T-cell (primary cell): ENCODE measurements at regions not wholly inside any gene's neighbourhood (a gene's known extent, or its start where the extent isn't known, plus 50 kb on each side); places are given as distances from the start of the nearest gene placed in this dataset.

Source experiments
- ATAC-seq, 4 experiments: fragments of 200-7000 bp in 3 of 4; fragments of 150-1000 bp in 1 of 4; cut with Tn5 transposase; replicated peaks in 1 of 4; 1 replicate in 3 of 4; 2 replicates in 1 of 4; pipeline ENCODE4 v1.10.0; 2021; ENCODE audit warnings: moderate library complexity in 3 of 4, mild to moderate bottlenecking in 2 of 4, moderate number of reproducible peaks in 1 of 4
- CTCF ChIA-PET, 2 donors: fragments of 300-600 bp; sonication (Branson Sonifier 250); formaldehyde crosslinking; loops; one replicate each; lab custom pipeline; 2022; ENCODE audit warnings: antibody characterized with exemption in 2 of 2; lab: Charles Lee
- POLR2A ChIA-PET, 2 donors: fragments of 300-600 bp; sonication (Branson Sonifier 250); formaldehyde crosslinking; loops; one replicate each; lab custom pipeline; 2022; ENCODE audit warnings: antibody characterized with exemption in 2 of 2; lab: Charles Lee
- DNase-seq, 35 experiments: peaks; one replicate each; pipeline versions ENCODE4 v3.0.0 to v3.0.0-alpha.2; 2013 to 2023
- H3K27ac ChIP-seq: one replicate; pipeline ENCODE4 v1.5.1; 2013; ENCODE audit warnings: low read length
- H3K27me3 ChIP-seq, 2 experiments: replicated peaks in 1 of 2; 1 replicate in 1 of 2; 2 replicates in 1 of 2; pipeline versions ENCODE4 v1.6.1 to v1.7.0; 2013; ENCODE audit warnings: low read length in 1 of 2, mixed read lengths in 1 of 2; ENCODE audit not compliant: control insufficient read depth in 2 of 2, insufficient read depth in 2 of 2; ENCODE audit errors: extremely low read depth in 1 of 2
- H3K36me3 ChIP-seq, 2 donors: 1 replicate in 1 of 2; 2 replicates in 1 of 2; pipeline versions ENCODE4 v1.6.1 to v1.7.0; 2013; ENCODE audit warnings: low read length in 1 of 2; ENCODE audit not compliant: control insufficient read depth in 2 of 2, insufficient read depth in 1 of 2; ENCODE audit errors: extremely low read depth in 1 of 2
- H3K4me1 ChIP-seq, 2 experiments: 1 replicate in 1 of 2; 2 replicates in 1 of 2; pipeline versions ENCODE4 v1.6.1 to v1.7.0; 2013; ENCODE audit warnings: low read length in 2 of 2, mixed read lengths in 1 of 2; ENCODE audit not compliant: insufficient read depth in 2 of 2, control insufficient read depth in 1 of 2; ENCODE audit errors: extremely low read depth in 1 of 2
- H3K4me3 ChIP-seq, 2 donors: 1 replicate in 1 of 2; 2 replicates in 1 of 2; pipeline versions ENCODE4 v1.5.1 to v1.7.0; 2013; ENCODE audit warnings: mild to moderate bottlenecking in 2 of 2, low read length in 1 of 2, moderate library complexity in 1 of 2; ENCODE audit not compliant: control insufficient read depth in 1 of 2; ENCODE audit errors: extremely low read depth in 1 of 2
- H3K9me3 ChIP-seq: 2 replicates; pipeline ENCODE4 v1.7.0; 2013
- H3K27ac Mint-ChIP-seq, 2 donors: one replicate each; pipeline ENCODE4 v1.8.0; 2020 to 2021; ENCODE audit warnings: mild to moderate bottlenecking in 2 of 2, mixed read lengths in 2 of 2
- H3K27me3 Mint-ChIP-seq, 2 donors: one replicate each; pipeline ENCODE4 v1.8.0; 2021 to 2022; ENCODE audit warnings: mixed read lengths in 2 of 2
- H3K36me3 Mint-ChIP-seq: one replicate; pipeline ENCODE4 v1.8.0; 2021; ENCODE audit warnings: mixed read lengths
- H3K4me1 Mint-ChIP-seq, 3 donors: one replicate each; pipeline ENCODE4 v1.8.0; 2020 to 2022; ENCODE audit warnings: mixed read lengths in 3 of 3, mild to moderate bottlenecking in 1 of 3
- H3K4me3 Mint-ChIP-seq, 3 donors: one replicate each; pipeline ENCODE4 v1.8.0; 2020 to 2022; ENCODE audit warnings: mild to moderate bottlenecking in 3 of 3, mixed read lengths in 3 of 3, moderate library complexity in 3 of 3
- H3K9me3 Mint-ChIP-seq, 3 donors: one replicate each; pipeline ENCODE4 v1.8.0; 2020 to 2022; ENCODE audit warnings: mixed read lengths in 3 of 3
- WGBS: methylation state at CpG from one replicate; pipeline ENCODE4 v1.1.5; 2013; ENCODE audit warnings: missing lambda C conversion rate; ENCODE audit not compliant: insufficient coverage; 5-methylcytosine and 5-hydroxymethylcytosine counted together

- Histone ChIP-seq H3K27me3 (no peaks in the 10 kb centered on the region), H3K36me3 (no peaks in the 10 kb centered on the region), H3K27ac (no peak overlapping the region), H3K4me1 (no peaks in the 10 kb centered on the region), H3K9me3 (no peaks in the 10 kb centered on the region), H3K4me3 (no peak overlapping the region)
- CTCF ChIA-PET, result no interaction called here
- ATAC-seq (no peak), DNase-seq (no peak)
- POLR2A ChIA-PET, result interaction anchor here (0.6 kb wide), 3 partner anchors 24 to 667 kb away, joined by 3 to 6 read pairs (median 4); no protein-coding TSS in a partner anchor
- no peak overlapping the region for H3K4me3 Mint-ChIP-seq
- 88% methylated on average over 2 of the region's 4 CpGs for WGBS
- H3K36me3 Mint-ChIP-seq, result no peaks in the 10 kb centered on the region
- H3K27ac Mint-ChIP-seq, result no peak overlapping the region
- H3K9me3 Mint-ChIP-seq, result peaks cover 0 to 5% (median 0%) of the 10 kb centered on the region in 3 donors
- no peaks in the 10 kb centered on the region for H3K27me3 Mint-ChIP-seq
- no peaks in the 10 kb centered on the region for H3K4me1 Mint-ChIP-seq
Measured at GRCh38 chr2:207260947-207261346, 95.2 kb upstream of the KLF7 start.

- Mint-ChIP-seq H3K27me3 (no peaks in the 10 kb centered on the region), H3K27ac (no peak overlapping the region), H3K4me3 (no peak overlapping the region), H3K9me3 (peaks cover 0 to 5% (median 0%) of the 10 kb centered on the region in 3 donors), H3K4me1 (no peaks in the 10 kb centered on the region), H3K36me3 (no peaks in the 10 kb centered on the region)
- H3K36me3 ChIP-seq, result no peaks in the 10 kb centered on the region
- DNase-seq (no peak), ATAC-seq (no peak)
- WGBS, result 86% methylated on average over 2 of the region's 2 CpGs
- CTCF ChIA-PET, result no interaction called here
- H3K4me1 ChIP-seq, result no peaks in the 10 kb centered on the region
- no peak overlapping the region for H3K4me3 ChIP-seq
- H3K9me3 ChIP-seq, result no peaks in the 10 kb centered on the region
- H3K27me3 ChIP-seq, result no peaks in the 10 kb centered on the region
- POLR2A ChIA-PET, result interaction anchor here in 1 of 2 donors (0.6 kb wide), 1 partner anchor 165 kb away, joined by 3 read pairs; no protein-coding TSS in a partner anchor
- no peak overlapping the region for H3K27ac ChIP-seq
Measured at GRCh38 chr2:207264310-207264709, 98.6 kb upstream of the KLF7 start.

GRCh38 chr2:207265332-207265731 is 99.6 kb upstream of the KLF7 start:
- WGBS, result 54% methylated on average over 2 of the region's 2 CpGs
- H3K9me3 Mint-ChIP-seq, result peaks cover 0 to 5% (median 0%) of the 10 kb centered on the region in 3 donors
- no peak overlapping the region for H3K4me3 Mint-ChIP-seq
- H3K27me3 Mint-ChIP-seq, result no peaks in the 10 kb centered on the region
- H3K27ac Mint-ChIP-seq, result no peak overlapping the region
- Histone ChIP-seq H3K36me3 (no peaks in the 10 kb centered on the region), H3K27ac (no peak overlapping the region), H3K27me3 (no peaks in the 10 kb centered on the region), H3K4me3 (no peak overlapping the region), H3K4me1 (no peaks in the 10 kb centered on the region), H3K9me3 (no peaks in the 10 kb centered on the region)
- H3K36me3 Mint-ChIP-seq, result no peaks in the 10 kb centered on the region
- H3K4me1 Mint-ChIP-seq, result no peaks in the 10 kb centered on the region
- DNase-seq (no peak), ATAC-seq (no peak)
- ChIA-PET CTCF (no interaction called here), POLR2A (no interaction called here)

- Histone ChIP-seq H3K4me3 (no peak overlapping the region), H3K36me3 (no peaks in the 10 kb centered on the region), H3K9me3 (no peaks in the 10 kb centered on the region), H3K27ac (no peak overlapping the region), H3K27me3 (no peaks in the 10 kb centered on the region), H3K4me1 (no peaks in the 10 kb centered on the region)
- CTCF ChIA-PET, result no interaction called here
- DNase-seq (no peak), ATAC-seq (no peak)
- H3K27ac Mint-ChIP-seq, result no peak overlapping the region
- POLR2A ChIA-PET, result no interaction called here
- peaks cover 0 to 5% (median 0%) of the 10 kb centered on the region in 3 donors for H3K9me3 Mint-ChIP-seq
- no peaks in the 10 kb centered on the region for H3K36me3 Mint-ChIP-seq
- H3K4me3 Mint-ChIP-seq, result no peak overlapping the region
- WGBS, result 58% methylated on average over 4 of the region's 6 CpGs
- H3K4me1 Mint-ChIP-seq, result no peaks in the 10 kb centered on the region
- H3K27me3 Mint-ChIP-seq, result no peaks in the 10 kb centered on the region
Measured at GRCh38 chr2:207265869-207266268, 100.1 kb upstream of the KLF7 start.

GRCh38 chr2:207266648-207267047 is 100.9 kb upstream of the KLF7 start:
- Histone ChIP-seq H3K4me1 (no peaks in the 10 kb centered on the region), H3K27ac (no peak overlapping the region), H3K4me3 (no peak overlapping the region), H3K9me3 (no peaks in the 10 kb centered on the region), H3K36me3 (no peaks in the 10 kb centered on the region), H3K27me3 (no peaks in the 10 kb centered on the region)
- POLR2A ChIA-PET, result interaction anchor here in 1 of 2 donors (0.6 kb wide), 1 partner anchor 17 kb away, joined by 6 read pairs; no protein-coding TSS in a partner anchor
- Mint-ChIP-seq H3K27me3 (no peaks in the 10 kb centered on the region), H3K36me3 (no peaks in the 10 kb centered on the region), H3K4me1 (no peaks in the 10 kb centered on the region), H3K9me3 (peaks cover 0 to 5% (median 0%) of the 10 kb centered on the region in 3 donors), H3K4me3 (no peak overlapping the region), H3K27ac (no peak overlapping the region)
- DNase-seq (no peak), ATAC-seq (no peak)
- WGBS, result 100% methylated on average over 4 of the region's 7 CpGs
- CTCF ChIA-PET, result no interaction called here

- H3K4me3 ChIP-seq, result no peak overlapping the region
- H3K27ac ChIP-seq, result no peak overlapping the region
- no peaks in the 10 kb centered on the region for H3K27me3 Mint-ChIP-seq
- CTCF ChIA-PET, result no interaction called here
- peaks cover 0 to 5% (median 0%) of the 10 kb centered on the region in 3 donors for H3K9me3 Mint-ChIP-seq
- no peaks in the 10 kb centered on the region for H3K4me1 Mint-ChIP-seq
- no peaks in the 10 kb centered on the region for H3K27me3 ChIP-seq
- POLR2A ChIA-PET, result interaction anchor here in 1 of 2 donors (0.6 kb wide), 1 partner anchor 29 kb away, joined by 5 read pairs; no protein-coding TSS in a partner anchor
- ATAC-seq (no peak), DNase-seq (no peak)
- no peaks in the 10 kb centered on the region for H3K4me1 ChIP-seq
- no peaks in the 10 kb centered on the region for H3K36me3 ChIP-seq
- no peak overlapping the region for H3K4me3 Mint-ChIP-seq
- H3K9me3 ChIP-seq, result no peaks in the 10 kb centered on the region
- WGBS, result no CpG with 5 or more reads among the region's 2 CpGs
- H3K36me3 Mint-ChIP-seq, result no peaks in the 10 kb centered on the region
- no peak overlapping the region for H3K27ac Mint-ChIP-seq
Measured at GRCh38 chr2:207269038-207269437, 103.3 kb upstream of the KLF7 start.
